NCI-H345 (cell line): ENCODE measurements at regions not wholly inside any gene's neighbourhood (a gene's known extent, or its start where the extent isn't known, plus 50 kb on each side); places are given as distances from the start of the nearest gene placed in this dataset.
A peak's percentile ranks its signal among the peaks of the same experiment; 100 is the strongest.

Source experiments
- DNase-seq: peaks from one replicate; lab custom pipeline; 2025; lab: John Stamatoyannopoulos, UW

DNA sequence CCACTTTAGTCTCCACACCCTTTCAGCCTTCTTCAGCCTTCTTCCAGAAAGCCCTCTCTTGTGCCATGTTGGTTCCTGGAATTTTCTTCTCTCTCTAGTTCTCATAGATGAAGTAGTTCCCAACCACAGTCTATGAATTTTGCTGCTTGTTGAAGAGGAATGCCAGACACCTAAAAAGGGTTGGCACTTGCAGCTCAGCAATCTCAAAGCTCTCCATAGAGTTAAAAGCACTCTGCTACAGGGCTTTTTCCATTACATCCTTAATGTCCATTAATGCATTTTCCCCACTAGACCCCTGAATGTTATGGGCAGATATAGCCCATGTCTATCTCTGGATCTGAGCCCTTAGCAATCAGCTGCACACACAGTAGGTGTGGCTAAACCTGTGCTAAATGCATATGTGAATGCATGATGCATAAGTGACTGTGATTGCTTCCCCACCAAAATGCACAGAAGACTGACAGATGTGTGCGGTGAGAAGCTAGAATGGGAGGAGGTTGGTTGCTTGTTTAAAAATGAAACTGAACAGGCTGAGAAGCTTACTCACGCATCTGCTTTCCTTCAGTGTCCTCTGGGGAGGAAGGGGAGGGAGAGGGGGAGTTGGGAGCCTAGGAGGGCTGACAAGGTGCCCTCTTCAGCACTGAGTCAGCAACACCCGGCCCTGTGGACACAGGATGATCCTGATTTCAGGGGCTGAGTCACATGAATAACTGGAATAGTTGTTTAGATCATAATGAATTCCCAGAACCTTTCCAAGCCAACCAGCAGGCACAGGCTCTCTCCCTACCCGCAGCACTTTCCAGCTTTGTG is 146.1 kb upstream of the FGGY start:
- DNase-seq, result peak; percentile 5

DNA sequence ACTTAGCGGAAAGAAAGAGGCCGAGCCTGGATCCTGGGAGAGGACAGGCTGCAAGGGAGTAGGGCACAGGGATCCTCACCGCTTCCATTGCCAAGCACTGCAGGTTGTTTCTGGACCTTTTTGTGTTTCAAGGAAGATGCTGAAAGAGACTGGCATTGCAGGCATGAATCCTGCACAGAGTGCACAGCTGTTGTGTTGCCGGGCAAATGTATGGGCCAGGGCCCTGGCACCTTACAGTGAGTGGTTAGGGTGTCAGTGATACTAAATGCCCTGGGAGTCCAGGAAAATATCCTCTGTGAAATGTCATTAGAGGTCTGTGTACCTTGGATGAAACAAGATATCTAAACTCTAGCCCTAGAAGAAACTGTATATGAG is 145.5 kb upstream of the FGGY start:
- DNase-seq, result no peak

DNA sequence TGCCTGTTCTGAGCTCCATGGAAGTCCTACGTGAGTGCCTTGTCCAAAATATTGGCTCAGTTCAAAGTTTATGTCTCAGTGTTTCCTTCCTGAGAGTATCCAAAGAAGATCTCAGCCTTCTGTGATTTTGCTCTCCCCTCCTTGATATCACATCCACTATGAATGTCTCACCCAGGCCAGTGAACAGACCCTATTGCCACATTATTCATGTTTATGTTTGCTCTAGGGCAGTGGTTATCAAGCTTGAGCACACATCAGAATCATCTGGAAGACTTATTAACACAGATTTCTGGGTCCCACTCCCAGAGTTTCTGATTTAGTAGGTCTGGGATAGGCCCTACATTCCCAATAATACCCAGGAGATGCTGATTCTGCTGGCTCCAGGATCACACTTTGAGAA is 145.0 kb upstream of the FGGY start:
- DNase-seq, result no peak

DNA sequence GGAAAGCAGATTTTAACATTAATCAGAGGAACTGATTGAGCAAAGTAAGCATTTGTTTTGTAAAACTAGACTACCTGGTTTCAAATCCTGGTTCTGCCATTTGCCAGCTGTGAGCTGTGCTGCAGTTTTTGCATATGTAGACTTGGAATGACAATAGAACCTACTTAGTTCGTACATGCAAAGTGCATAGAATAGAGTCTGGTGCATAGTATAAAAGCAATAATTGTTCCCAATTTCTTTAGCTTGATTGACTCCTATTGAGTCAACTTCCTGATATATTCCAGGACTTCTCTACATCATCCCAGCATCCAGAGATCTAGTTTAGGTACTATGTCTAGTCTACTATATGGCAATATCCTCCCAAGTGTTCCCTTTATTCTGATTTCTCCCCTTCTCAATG is 144.4 kb upstream of the FGGY start:
- DNase-seq, result no peak

DNA sequence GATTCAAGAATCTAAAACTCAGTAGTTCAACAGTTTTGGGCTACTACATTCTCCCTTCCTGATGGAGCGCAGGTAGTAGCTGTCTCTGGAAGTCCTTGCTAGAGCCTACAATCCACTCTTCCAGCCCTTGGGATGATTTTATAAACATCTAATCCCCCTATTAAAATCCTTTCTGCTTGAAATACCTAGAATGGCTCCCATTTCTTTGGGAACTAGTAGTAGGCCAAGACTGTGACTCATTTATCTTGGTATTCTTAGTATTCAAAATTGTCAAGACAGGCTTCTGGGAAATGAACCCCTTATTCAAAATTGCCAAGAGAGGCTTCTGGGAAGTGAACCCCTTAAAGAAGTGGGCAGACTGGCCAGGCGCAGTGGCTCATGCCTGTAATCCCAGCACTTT is 142.5 kb upstream of the FGGY start:
- no peak for DNase-seq

DNA sequence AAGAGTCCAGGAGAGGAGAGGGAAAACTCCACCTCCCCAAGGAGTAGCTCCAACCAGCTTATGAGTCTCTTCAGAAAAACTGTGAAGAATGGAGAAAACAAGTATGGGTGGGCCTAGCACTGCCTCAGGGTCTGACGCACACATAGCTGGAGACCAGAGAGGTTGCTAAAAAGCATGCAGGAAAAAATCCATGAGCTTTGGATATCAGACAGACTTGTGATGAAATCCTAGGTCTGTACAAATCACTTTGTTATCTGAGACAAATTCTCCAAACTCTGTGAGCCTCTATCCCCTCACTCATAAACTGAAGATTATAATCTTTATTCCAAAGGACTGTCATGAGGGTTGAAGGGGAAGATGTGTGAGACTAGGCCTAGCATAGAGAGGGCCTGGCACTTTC is 141.5 kb upstream of the FGGY start:
- no peak for DNase-seq

DNA sequence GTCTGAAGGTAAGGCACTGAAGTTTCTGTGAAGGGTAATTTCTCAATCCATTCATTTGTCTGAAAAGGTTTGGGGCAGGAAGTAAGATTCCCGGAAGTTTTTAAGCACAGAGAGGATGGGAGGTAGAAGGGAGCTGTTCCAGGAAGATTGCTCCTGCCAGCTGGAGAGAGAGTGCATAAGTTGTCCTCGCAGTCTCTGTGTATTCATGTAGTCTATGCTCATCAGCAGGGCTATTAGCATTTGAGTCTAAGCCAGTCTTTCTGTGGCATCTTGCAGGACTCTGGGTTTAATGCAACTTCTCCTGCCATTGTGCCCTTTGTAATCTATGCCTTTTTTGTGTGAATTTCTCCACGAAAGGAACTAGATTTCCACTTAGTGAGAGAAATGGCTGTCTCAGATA is 140.8 kb upstream of the FGGY start:
- DNase-seq, result no peak

DNA sequence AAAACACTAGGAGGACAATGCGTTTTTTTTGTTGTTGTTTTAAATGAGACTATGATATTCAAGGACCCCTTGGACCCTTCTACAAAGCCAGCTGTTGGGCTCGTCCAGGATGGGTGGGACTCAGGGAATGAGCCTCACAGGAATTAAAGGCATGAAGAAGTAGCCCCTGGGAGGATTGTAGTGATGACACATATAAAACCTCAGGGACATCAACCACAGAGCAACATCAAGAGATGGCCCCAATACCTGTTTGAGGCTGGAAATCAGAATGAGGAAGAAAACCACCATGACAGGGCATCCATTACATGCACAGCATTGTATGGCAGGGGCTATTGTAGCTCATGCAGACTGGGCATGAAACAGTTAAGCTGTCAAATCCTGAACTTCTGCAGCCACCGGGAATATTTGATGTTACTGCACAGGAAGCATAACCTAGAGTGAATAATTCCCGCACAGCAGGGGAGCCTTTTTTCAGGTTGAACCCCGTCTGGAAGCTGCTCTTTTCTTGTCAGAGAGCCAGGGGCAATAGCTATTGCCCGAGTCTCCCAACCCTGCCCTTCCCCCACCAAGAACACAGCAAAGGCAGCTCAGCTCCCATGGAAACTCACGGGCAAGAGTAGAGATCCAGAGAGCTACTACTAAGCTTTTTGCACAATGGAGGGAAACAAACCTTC is 140.2 kb upstream of the FGGY start:
- DNase-seq, result peak; percentile 68

DNA sequence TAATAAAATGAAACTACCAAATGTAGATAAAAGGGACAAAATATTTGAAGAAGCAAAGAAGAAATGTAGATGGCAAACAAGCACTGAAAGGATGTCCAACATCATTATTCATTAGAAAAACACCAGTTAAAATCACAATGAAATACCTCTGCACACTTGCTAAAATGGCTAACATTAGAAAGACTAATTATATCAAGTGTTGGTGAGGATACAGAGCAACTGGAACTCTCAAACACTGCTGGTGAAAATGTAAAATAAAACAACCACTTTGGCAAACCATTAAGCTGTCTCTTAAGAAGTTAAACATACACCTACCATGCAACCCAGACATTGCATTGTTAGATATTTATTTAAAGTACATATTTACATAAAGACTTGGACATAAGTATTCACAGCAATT is 138.6 kb upstream of the FGGY start:
- no peak for DNase-seq

DNA sequence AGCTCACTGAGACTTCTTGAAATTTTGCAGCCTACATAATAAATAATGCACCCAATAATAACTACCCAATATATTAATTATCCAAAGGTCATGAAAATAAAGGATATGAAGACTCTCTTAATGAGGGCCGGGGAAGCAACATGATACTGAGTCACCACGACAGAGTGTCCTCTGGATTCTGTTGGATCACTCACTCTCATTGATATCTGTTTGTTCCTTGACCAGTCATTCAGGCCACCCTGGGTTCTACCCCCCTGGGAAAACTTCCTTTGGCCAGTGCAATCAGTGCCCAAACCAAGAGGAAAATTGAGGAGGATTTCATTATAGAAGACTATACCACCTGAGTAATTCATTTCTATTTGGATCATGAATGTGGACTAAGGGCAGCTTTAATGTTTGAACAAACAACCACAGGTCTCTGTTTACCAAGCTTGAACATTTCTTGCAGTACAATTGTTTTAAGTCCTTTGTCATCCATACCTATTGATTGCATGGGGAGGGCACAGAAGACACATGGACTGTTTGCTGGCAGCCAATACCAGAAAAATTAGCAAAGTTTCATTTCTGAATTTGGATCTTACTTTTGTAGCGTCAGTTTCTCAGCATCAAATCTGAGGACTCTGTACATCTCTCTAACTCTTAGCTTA is 137.2 kb upstream of the FGGY start:
- DNase-seq, result no peak

DNA sequence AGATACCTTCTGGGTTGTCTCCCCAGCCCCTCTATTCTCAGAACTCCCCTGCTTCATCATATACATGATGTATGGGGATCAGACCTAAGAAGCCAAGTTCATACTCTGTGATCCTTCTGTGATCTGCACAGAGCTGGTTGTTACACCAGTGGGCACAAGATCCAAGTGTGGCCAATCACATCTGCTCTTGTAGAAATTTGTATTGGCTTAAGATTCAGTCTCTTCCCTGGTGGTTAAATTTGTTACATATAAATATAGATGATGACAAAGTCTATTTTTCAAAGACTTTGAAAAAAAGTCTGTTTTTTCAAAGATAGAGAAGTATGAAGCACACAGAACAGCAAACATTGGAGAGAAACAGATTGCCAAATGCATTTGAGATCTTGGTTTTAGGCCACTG is 135.8 kb upstream of the FGGY start:
- no peak for DNase-seq

DNA sequence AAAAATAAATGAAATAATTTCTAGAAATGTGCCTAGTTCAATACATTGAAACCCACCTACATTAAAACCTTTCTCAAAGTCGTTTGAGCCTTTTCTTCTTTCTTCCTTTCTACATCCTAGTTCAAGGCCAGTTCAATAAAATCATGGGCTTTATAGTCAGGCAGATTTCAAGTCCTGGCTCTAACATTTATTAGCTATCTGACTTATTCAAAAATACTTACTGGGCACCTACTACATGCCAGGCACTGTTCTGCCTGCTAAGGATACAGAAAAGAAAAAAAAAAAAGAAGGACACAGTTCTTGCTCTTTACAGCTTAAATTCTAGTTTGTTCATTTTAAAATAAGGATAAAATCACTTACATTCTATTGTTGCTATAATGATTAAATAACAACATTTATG is 134.2 kb upstream of the FGGY start:
- no peak for DNase-seq

DNA sequence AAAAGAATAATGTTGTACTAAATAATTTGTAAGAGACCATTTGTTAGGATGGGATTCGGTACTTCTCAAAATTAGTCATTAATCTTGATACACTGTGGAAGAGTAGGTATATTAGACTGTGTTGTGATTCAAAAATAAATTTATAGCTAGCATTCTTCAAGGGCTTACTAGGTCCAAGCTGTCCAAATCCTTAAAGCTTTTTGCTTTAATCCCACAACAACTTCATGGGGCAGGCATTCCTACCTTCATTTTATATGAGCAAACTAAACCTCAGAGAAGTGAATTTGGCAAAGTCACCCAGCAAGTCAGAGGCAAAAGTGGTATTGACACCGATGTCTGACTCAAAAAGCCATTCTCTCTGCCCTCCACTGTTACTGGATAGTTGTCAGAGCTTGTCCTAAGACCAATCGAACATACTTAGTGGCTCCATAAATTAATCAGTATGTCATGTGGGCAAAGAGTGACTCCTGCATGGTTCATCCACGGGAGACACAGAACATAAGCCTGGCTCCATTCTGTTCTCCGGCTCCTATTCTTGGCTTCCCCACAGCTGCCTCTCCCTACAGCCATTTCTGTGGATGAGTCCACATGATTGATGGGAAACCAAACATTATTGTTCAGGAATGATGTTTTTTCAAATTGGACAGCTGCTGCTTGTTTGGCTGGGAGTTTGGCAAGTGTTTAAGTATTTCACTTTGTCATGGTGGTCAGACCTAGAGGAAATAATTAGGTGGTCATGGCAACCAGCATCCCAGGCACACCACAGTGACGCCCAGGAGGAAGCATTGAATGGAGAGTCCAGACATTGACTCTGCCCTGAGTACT is 133.4 kb upstream of the FGGY start:
- no peak for DNase-seq

DNA sequence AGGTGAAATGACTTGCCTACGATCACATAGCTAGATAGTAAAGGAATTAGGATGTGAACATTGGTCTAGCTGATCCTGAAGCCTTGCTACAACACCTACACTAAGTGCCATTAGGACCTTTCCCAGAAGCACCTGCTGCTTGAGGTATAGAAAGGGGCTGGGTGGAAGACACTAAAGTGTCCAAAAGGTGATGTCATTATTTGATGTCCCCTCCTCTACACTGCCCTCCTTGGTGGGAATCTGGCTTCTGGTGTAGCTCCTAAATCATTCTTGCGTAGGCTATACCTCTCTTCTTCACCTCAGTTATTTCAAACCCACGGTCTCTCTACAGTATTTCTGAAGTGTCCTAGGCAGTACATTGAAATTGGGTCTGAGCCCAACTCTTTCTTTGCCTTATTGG is 132.5 kb upstream of the FGGY start:
- DNase-seq, result no peak

DNA sequence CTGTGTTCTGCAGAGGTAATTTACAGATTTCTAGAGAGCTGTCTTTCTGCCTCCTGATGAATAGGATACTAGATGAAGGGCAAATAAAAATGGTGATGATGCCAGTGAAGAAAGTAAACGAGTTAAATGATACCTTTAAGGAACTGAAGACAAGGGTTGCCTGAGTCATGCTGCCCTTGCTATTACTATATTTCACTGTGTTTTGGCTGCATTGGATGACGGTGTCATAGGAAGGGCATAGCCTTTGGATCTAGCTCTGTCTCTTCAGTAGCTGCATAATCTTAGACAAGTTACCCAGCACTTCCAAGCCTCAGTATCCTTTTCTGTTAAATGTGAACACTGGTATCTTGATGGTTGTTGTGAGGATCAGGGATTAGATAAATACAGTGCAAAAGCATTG is 131.5 kb upstream of the FGGY start:
- no peak for DNase-seq

DNA sequence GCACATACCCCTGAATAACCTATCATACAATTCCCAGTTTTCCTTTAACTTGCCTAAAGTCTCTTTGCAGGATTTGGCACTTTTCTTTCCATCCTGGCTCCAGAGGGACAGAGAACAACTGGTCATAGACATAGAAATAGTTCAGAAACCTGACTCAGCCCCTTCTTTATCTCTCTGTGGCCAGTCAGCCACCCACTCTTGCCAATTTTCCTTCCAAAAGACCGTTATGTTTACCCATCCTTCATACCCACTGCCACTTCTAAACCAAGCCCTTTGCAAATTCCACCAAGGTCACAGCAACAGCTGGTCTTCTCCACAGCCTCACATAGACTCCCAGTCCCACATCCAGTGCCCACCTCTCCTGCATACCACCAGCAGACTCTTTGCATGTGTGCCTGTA is 127.2 kb upstream of the FGGY start:
- DNase-seq, result no peak

DNA sequence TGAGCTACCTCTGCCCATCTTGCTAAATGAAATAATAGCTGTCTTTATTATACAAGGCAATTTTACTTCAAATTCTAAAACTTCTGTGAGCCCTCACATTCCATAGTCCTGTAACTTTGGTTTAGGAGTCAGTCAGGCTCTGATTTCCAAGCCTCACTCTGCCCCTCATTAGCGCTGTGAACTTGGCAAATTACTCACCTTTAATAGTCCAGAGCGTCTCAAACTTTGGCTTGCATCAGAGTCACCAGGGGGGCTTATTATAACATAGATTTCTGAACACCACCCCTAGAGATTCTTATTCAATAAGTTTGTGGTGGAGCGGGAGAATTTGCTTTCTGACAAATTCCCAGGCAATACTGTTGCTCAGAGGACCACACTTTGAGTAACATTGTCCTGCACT is 126.2 kb upstream of the FGGY start:
- DNase-seq, result no peak

DNA sequence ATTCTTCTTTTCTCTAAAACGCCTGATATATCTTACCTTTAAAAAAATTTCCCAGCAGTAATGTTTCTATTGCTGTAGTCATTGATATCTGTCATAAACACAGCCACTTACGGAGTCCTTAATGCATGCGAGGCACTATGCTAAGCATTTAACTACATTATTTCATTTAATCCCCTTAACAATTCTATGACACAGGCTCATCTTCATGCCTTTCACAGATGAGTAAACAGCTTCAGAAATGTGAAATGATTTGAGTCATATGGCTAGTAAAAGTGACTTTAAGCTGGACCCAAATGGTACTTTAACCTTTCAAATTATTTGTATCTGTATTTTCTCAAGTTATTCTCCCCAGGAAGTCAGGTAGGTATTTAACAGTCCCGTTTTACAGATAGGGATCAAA is 125.1 kb upstream of the FGGY start:
- no peak for DNase-seq

DNA sequence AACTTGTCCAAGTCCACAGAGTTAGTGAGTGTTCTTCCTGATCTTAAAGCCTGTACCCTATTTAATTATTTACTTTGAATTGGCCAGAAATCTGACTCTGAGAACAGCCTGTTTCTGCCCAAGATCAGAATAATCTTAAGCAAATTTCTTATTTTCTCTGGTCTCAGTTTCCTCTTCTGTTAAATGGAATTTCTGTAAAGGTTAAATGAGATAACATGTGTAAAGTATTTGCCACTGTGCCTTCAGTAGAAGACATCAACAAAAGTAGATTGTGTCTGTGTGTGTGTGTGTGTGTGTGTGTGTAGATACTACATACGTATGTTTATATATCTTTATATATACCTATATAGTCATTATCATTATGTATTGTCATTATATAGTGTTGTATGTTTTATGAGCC is 124.2 kb upstream of the FGGY start:
- no peak for DNase-seq

DNA sequence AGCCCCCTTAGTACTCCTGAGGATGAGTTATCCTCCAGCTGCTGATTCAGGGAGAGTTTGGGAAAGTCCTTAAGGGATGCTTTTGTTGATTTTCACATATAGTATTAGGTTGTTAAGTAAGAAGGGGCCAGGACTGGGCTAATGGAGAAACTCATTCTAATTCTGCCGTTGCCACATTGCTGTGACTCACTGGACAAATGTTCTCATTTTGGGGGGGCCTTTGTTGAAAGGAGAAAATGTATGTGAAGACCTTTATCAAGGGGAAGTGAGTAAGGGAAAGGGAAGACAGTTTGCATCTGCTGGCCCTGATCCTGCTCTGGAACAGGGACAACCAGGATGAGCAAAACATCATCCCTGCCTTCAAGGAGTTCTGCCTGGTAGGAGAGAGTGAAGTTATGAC is 123.2 kb upstream of the FGGY start:
- DNase-seq, result no peak

DNA sequence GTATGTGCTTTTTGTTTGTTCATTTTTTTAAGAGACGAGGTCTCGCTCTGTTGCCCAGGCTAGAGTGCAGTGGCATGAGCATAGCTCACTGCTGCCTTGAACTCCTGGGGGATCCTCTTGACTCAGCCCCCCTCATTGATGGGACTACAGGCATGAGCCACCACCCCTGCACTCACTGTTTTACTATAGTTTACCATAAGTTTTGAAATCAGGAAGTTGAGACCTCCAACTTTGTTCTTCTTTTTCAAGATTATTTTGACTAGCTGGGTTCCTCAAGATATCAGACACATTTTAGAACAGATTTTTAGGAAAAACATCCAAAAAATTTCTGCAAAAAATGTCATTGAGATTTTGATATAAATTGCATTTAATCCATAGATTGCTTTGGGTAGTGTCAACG is 120.4 kb upstream of the FGGY start:
- DNase-seq, result no peak

DNA sequence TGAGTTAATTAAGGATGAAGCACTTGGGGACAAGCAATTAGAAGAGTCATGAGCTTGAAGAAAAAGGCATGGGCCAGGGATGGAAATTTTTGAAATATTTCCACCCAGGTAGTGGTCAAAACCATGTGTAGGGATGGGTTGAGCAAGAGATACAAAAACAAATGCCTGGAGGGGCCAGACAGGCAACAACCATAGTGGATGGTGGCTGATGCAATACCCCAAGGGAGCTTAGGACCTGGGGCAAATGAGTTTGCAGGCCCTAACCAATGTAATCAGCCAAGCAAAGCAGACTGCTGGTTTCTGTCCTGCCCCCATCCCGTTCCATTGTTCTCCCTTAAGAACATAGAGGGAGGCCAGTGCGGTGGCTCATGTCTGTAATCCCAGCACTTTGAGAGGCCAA is 119.1 kb upstream of the FGGY start:
- DNase-seq, result no peak
